ENCODE measurements at regions not wholly inside any gene's neighbourhood (a gene's known extent, or its start where the extent isn't known, plus 50 kb on each side); places are given as distances from the start of the nearest gene placed in this dataset.

GRCh38 chr6:154614641-154615040 is 104.2 kb upstream of the CNKSR3 start:
- WGBS = 77% methylated on average over 4 of the region's 4 CpGs
- H3K9ac ChIP-seq (ENCODE audit: low read depth in 1 of 2, low read length in 2 of 2) = no peak overlapping the region
- no peak for DNase-seq (ENCODE audit: low spot score)
- H3K9me3 ChIP-seq (ENCODE audit: control insufficient read depth in 4 of 4, low read length in 3 of 4) = no peaks in the 10 kb centered on the region
- peak; percentile 24 for TF ChIP-seq MAX (IDR thresholded peaks at IDR 0.05)
- TF ChIP-seq HNF4A (conservative IDR thresholded peaks at IDR 0.05) = no peak
- TF ChIP-seq JUND (IDR thresholded peaks at IDR 0.05) = no peak
- peak; percentile 98 for TF ChIP-seq NR2F2 (IDR thresholded peaks at IDR 0.05)
- TF ChIP-seq RXRA (IDR thresholded peaks at IDR 0.05) = peak; percentile 59 to 66
- TF ChIP-seq CTCF (IDR thresholded peaks at IDR 0.05; ENCODE audit: low read depth, low read length, missing input control) = no peak
- no peak for TF ChIP-seq FOXA1 (IDR thresholded peaks at IDR 0.05)
- peak in 1 of 2 donors; percentile 34 for TF ChIP-seq RAD21 (IDR thresholded peaks at IDR 0.05)
- TF ChIP-seq SP1 (IDR thresholded peaks at IDR 0.05) = peak; percentile 34
- H3K4me1 ChIP-seq (ENCODE audit: control insufficient read depth in 4 of 4, insufficient read depth in 4 of 4, low read length in 3 of 4) = no peaks in the 10 kb centered on the region
- H3K27ac ChIP-seq (ENCODE audit: low read depth in 1 of 2, low read length in 2 of 2) = peak overlapping the region; percentile 17 to 36
- H3K27me3 ChIP-seq (ENCODE audit: control insufficient read depth in 4 of 4, insufficient read depth in 4 of 4, low read length in 3 of 4) = no peaks in the 10 kb centered on the region
- no peak overlapping the region for H3K4me3 ChIP-seq (ENCODE audit: low read depth in 1 of 3, low read length in 3 of 3)
- H3K36me3 ChIP-seq (ENCODE audit: control insufficient read depth in 4 of 4, insufficient read depth in 3 of 4, low read depth in 1 of 4, low read length in 3 of 4) = no peaks in the 10 kb centered on the region

- Histone ChIP-seq H3K9ac (ENCODE audit: low read depth in 1 of 2, low read length in 2 of 2) (no peak overlapping the region), H3K27me3 (ENCODE audit: control insufficient read depth in 4 of 4, insufficient read depth in 4 of 4, low read length in 3 of 4) (no peaks in the 10 kb centered on the region), H3K9me3 (ENCODE audit: control insufficient read depth in 4 of 4, low read length in 3 of 4) (no peaks in the 10 kb centered on the region), H3K27ac (ENCODE audit: low read depth in 1 of 2, low read length in 2 of 2) (peak overlapping the region; percentile 57 to 67), H3K4me3 (ENCODE audit: low read depth in 1 of 3, low read length in 3 of 3) (no peak overlapping the region), H3K36me3 (ENCODE audit: control insufficient read depth in 4 of 4, insufficient read depth in 3 of 4, low read depth in 1 of 4, low read length in 3 of 4) (no peaks in the 10 kb centered on the region), H3K4me1 (ENCODE audit: control insufficient read depth in 4 of 4, insufficient read depth in 4 of 4, low read length in 3 of 4) (no peaks in the 10 kb centered on the region)
- TF ChIP-seq RAD21 (IDR thresholded peaks at IDR 0.05) (peak in 1 of 2 donors; percentile 5), ZBTB33 (IDR thresholded peaks at IDR 0.05) (no peak), FOXA2 (IDR thresholded peaks at IDR 0.05) (no peak), ATF3 (IDR thresholded peaks at IDR 0.05) (no peak), NR2F2 (IDR thresholded peaks at IDR 0.05) (no peak)
- DNase-seq (ENCODE audit: low spot score) = peak; percentile 53
- 61% methylated on average over 16 of the region's 16 CpGs for WGBS
These were observed 105.1 kb upstream of the CNKSR3 start for GRCh38 chr6:154615483-154616025.

GRCh38 chr6:154617175-154617574 is 106.7 kb upstream of the CNKSR3 start:
- Histone ChIP-seq H3K9me3 (ENCODE audit: control insufficient read depth in 4 of 4, low read length in 3 of 4) (no peaks in the 10 kb centered on the region), H3K9ac (ENCODE audit: low read depth in 1 of 2, low read length in 2 of 2) (no peak overlapping the region), H3K27ac (ENCODE audit: low read depth in 1 of 2, low read length in 2 of 2) (no peak overlapping the region), H3K4me1 (ENCODE audit: control insufficient read depth in 4 of 4, insufficient read depth in 4 of 4, low read length in 3 of 4) (no peaks in the 10 kb centered on the region), H3K27me3 (ENCODE audit: control insufficient read depth in 4 of 4, insufficient read depth in 4 of 4, low read length in 3 of 4) (no peaks in the 10 kb centered on the region), H3K4me3 (ENCODE audit: low read depth in 1 of 3, low read length in 3 of 3) (no peak overlapping the region), H3K36me3 (ENCODE audit: control insufficient read depth in 4 of 4, insufficient read depth in 3 of 4, low read depth in 1 of 4, low read length in 3 of 4) (no peaks in the 10 kb centered on the region)
- 98% methylated on average over 2 of the region's 2 CpGs for WGBS
- no peak for DNase-seq (ENCODE audit: low spot score)
- TF ChIP-seq ATF3 (IDR thresholded peaks at IDR 0.05) (no peak), ZBTB33 (IDR thresholded peaks at IDR 0.05) (no peak), HNF4A (conservative IDR thresholded peaks at IDR 0.05) (no peak), REST (IDR thresholded peaks at IDR 0.05) (no peak), YY1 (IDR thresholded peaks at IDR 0.05) (no peak), HNF4G (IDR thresholded peaks at IDR 0.05) (no peak), GABPA (IDR thresholded peaks at IDR 0.05 in 1 of 2, conservative IDR thresholded peaks at IDR 0.05 in 1 of 2) (no peak)
